ENCODE measurements at regions not wholly inside any gene's neighbourhood (a gene's known extent, or its start where the extent isn't known, plus 50 kb on each side); places are given as distances from the start of the nearest gene placed in this dataset.

GRCh38 chr22:48855013-48855412, 972.7 kb downstream of the BRD1 start:
- TF ChIP-seq CTCF (conservative IDR thresholded peaks at IDR 0.05; ENCODE audit: low read length) (no peak), EZH2phosphoT487 (IDR thresholded peaks at IDR 0.05; ENCODE audit: borderline replicate concordance) (no peak)
